NB4 (cell line): ENCODE measurements at regions not wholly inside any gene's neighbourhood (a gene's known extent, or its start where the extent isn't known, plus 50 kb on each side); places are given as distances from the start of the nearest gene placed in this dataset.

Experiments used
- DNase-seq: peaks from one replicate; pipeline ENCODE4 v3.0.0; 2010; ENCODE audit warnings: low read depth
- H3K4me3 ChIP-seq: one replicate; pipeline ENCODE4 v1.5.1; 2011; ENCODE audit warnings: mild to moderate bottlenecking, low read depth, low read length, moderate library complexity
- CTCF ChIP-seq: IDR thresholded peaks from one replicate; pipeline ENCODE4 v1.5.1; 2012; ENCODE audit warnings: low read depth, low read length
- MYC ChIP-seq: IDR thresholded peaks from 2 replicates; pipeline ENCODE4 v1.6.1; 2011; ENCODE audit warnings: low read depth, low read length
- POLR2A ChIP-seq: IDR thresholded peaks from 2 replicates; pipeline ENCODE4 v1.6.1; 2011; ENCODE audit warnings: mild to moderate bottlenecking; ENCODE audit not compliant: insufficient read length; ENCODE audit errors: extremely low read depth
- TF ChIP-seq, protein P1 (sequence below): IDR thresholded peaks from 2 replicates; pipeline ENCODE4 v1.6.1; 2011; ENCODE audit warnings: low read depth, low read length

DNA sequence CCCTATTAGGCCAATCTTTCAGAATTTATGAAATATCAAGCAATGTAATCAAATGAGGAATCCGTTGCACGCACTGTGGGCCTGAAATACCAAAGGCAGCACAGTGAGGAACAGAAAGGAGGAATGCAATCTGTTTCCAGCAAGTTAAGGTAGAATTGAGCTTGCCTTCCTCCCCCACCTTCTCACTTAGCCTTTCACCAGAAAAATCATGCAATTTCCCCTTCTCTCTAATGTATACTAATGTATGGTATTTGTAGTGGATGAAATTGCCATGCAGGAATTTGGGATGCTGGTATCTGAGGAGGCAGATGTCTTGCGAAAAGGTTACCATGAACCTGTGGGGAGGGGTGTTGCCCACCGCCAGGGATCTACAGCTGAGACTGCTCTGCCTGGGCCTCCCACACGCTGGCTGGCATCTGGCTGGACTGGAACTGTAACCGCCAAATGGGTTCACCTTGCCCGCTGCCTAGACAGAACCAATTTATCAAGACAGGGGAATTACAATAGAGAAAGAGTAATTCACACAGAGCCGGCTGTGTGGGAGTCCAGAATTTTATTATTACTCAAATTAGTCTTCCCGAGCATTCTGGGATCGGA is 222.4 kb upstream of the MYLIP start:
- no peak for DNase-seq
- TF ChIP-seq POLR2A (no peak), MYC (no peak), CTCF (no peak)
- TF ChIP-seq, protein P1, sequence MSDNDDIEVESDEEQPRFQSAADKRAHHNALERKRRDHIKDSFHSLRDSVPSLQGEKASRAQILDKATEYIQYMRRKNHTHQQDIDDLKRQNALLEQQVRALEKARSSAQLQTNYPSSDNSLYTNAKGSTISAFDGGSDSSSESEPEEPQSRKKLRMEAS, result no peak
- H3K4me3 ChIP-seq, result no peak overlapping the region

DNA sequence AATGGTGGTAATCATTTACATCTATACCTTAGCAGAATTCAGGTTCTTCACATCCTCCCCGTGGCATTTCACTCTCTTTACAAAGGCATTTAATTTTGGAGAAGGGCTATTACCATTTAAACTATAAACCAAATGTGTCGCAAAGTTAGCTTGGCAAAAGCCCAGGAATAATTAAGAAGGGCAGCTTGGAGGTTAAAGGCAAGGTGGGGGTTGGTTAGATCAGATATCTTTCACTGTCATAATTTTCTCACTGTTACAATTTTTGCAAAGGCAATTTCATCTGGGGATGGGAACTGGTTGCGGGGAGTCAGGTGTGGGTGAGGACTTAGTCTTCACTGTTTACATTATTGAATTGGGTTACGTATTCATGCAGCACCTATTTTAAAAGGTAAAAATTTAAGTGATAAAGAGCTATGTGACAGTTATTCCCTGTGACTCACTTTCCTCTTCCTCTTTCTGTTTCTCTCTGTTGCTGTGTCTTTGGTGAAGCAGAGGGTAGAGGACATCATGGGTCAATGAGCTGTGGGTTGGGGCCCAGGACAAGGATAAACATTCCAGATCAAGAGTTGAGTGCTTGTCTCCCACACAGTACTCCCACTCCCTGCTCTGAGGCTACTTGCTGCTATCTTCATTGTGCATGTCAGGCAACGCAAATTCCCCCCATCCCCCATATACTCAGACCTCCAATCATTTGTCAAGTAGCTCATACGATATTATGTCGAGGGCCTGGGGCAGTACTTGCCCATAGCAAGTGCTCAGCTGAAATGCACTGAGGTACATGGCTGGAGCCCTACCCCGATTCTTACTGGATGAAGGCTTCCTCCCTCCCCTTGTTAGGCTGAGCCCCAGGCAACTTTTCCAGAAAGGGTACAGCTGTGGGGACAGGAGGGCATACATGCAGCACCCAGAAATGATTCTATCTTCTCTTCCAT is 223.1 kb upstream of the MYLIP start:
- DNase-seq, result peak; percentile 99
- peak; percentile 63; the same call in 1 of the 2 replicates for TF ChIP-seq MYC
- TF ChIP-seq CTCF, result no peak
- H3K4me3 ChIP-seq, result peak overlapping the region; percentile 14

DNA sequence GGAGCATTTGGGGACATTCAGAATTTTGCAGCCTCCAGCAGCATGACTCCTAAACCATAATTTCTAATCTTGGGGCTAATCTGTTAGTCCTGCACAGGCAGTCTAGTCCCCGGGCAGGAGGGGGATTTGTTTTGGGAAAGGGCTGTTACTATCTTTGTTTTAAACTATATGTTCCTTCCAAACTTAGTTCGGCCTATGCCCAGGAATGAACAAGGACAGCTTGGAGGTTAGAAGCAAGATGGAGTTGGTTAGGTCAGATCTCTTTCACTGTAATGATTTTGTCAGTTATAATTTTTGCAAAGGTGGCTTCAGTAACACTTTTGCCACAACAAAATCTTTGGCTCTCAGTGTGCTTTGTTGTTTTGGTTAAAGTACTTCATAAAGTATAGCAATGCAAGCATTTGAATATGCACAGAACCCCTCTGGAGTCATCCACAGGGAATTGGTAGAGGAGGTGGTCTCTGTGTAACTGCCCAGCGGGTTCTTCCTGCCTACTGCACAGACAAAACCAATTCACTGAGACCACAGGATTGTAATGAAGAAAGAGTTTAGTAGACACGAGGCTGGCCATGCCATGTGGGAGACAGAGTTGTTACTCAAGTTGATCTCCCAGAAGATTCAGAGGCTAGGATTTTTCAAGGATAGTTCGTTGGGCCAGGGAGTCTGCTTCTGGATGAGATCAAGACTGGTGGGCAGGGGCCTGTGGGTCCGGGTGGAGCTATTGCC is 224.1 kb upstream of the MYLIP start:
- peak; percentile 83 for DNase-seq
- TF ChIP-seq, protein P1, result peak; percentile 78
- TF ChIP-seq MYC (peak; percentile 69), POLR2A (no peak), CTCF (no peak)
- peak overlapping the region; percentile 14 for H3K4me3 ChIP-seq

DNA sequence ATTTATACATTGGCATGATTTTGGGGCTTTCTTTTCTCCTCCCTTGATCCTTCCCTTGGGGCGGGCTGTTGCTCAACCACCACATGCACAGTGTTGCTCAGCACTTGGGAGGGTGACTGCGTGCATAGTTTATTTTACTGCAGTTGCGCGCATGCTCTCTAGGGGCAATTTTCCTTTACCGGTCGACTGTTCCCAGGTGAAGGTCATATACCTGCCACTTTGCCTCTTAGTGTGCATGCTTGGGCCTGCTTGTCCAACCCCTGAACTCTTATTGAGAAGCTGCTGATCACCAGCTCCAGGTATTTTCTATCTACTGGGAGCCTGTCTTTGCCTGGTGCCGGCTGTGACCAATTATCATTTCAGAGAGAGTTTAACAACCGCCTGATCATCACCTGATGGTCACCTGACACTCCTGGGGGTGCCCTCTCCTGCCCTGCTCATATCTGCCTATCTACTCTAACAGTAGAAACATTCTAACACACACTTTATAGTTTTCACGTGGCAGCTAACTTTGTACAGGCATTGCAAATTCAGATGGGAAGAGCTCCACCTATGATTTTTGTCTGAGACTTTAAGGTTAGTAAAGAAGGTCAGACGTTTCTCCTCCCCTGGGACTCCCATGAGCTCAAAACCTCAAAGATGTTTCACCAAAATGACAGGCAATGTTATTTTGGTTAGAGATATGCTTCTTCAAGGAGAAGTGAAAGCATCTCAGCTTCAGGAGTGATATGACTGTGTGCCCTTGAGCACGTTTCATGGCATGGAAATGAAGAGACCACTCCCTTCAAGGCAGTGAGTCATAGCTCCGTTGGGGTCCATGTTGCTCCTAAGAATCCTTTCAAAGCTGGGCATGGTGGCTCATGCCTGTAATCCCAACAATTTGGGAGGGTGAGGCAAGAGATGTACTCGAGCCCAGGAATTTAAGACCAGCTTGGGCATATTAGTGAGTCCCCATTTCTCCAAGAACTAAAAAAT is 227.5 kb upstream of the MYLIP start:
- peak overlapping the region; percentile 59 for H3K4me3 ChIP-seq
- no peak for TF ChIP-seq POLR2A
- TF ChIP-seq, protein P1, result peak; percentile 86
- TF ChIP-seq MYC, result peak; percentile 86
- peak; percentile 99 for DNase-seq

- DNase-seq, result no peak
- H3K4me3 ChIP-seq, result no peak overlapping the region
- TF ChIP-seq, protein P1, result no peak
- TF ChIP-seq MYC (no peak), CTCF (no peak), POLR2A (no peak)
These were observed 230.2 kb upstream of the MYLIP start for GRCh38 chr6:15898693-15899092.
